Caco-2 (cell line): ENCODE measurements at regions not wholly inside any gene's neighbourhood (a gene's known extent, or its start where the extent isn't known, plus 50 kb on each side); places are given as distances from the start of the nearest gene placed in this dataset.
A peak's percentile ranks its signal among the peaks of the same experiment; 100 is the strongest.

Experiments
- BruUV-seq: library from RNA; stranded (reverse); fragments of 400-500 nt; replicated peaks from 2 replicates; lab custom pipeline; 2021; lab: Mats Ljungman, UMichigan
- CTCF ChIA-PET: fragments of 300-600 bp; sonication (Branson Sonifier 250); formaldehyde crosslinking; loops from one replicate; lab custom pipeline; 2022; ENCODE audit warnings: antibody characterized with exemption; lab: Charles Lee
- POLR2A ChIA-PET: fragments of 300-600 bp; sonication (Branson Sonifier 250); formaldehyde crosslinking; loops from one replicate; lab custom pipeline; 2022; ENCODE audit warnings: antibody characterized with exemption; lab: Charles Lee
- DNase-seq, 2 experiments: peaks; one replicate each; pipeline versions ENCODE4 v3.0.0 to v3.0.0-alpha.2; 2020 to 2022
- H3K27me3 ChIP-seq: replicated peaks from 2 replicates; pipeline ENCODE4 v1.6.0; 2011; ENCODE audit warnings: low read length; ENCODE audit not compliant: control insufficient read depth, insufficient read depth
- H3K36me3 ChIP-seq: 2 replicates; pipeline ENCODE4 v1.5.1; 2011; ENCODE audit warnings: low read length; ENCODE audit not compliant: control insufficient read depth, insufficient read depth
- H3K4me1 ChIP-seq: fragments of 250-450 bp; sonication (Bioruptor Pico); 2 replicates; pipeline ENCODE4 v1.5.1; 2020; ENCODE audit warnings: mild to moderate bottlenecking
- H3K4me3 ChIP-seq: 2 replicates; pipeline ENCODE4 v1.5.1; 2011; ENCODE audit warnings: low read depth, mild to moderate bottlenecking, control low read depth, low read length
- H3K9me3 ChIP-seq: fragments of 250-450 bp; sonication (Bioruptor Pico); 2 replicates; pipeline ENCODE4 v1.5.1; 2020; ENCODE audit warnings: mild to moderate bottlenecking, moderate library complexity
- H3K27ac Mint-ChIP-seq: one replicate; pipeline ENCODE4 v1.8.0; 2022; ENCODE audit warnings: mixed read lengths; ENCODE audit not compliant: unreplicated experiment
- H3K27me3 Mint-ChIP-seq: one replicate; pipeline ENCODE4 v1.8.0; 2022; ENCODE audit warnings: mixed read lengths; ENCODE audit not compliant: insufficient read depth, unreplicated experiment
- H3K36me3 Mint-ChIP-seq: one replicate; pipeline ENCODE4 v1.8.0; 2022; ENCODE audit warnings: mild to moderate bottlenecking, mixed read lengths; ENCODE audit not compliant: insufficient read depth, unreplicated experiment
- H3K4me1 Mint-ChIP-seq: one replicate; pipeline ENCODE4 v1.8.0; 2022; ENCODE audit warnings: low read depth, mixed read lengths; ENCODE audit not compliant: unreplicated experiment
- H3K4me3 Mint-ChIP-seq: one replicate; pipeline ENCODE4 v1.8.0; 2022; ENCODE audit warnings: mild to moderate bottlenecking, moderate library complexity, mixed read lengths; ENCODE audit not compliant: unreplicated experiment
- H3K9me3 Mint-ChIP-seq: one replicate; pipeline ENCODE4 v1.8.0; 2022; ENCODE audit warnings: mixed read lengths; ENCODE audit not compliant: unreplicated experiment
- intact Hi-C: fragments of 100-400 bp; cut with micrococcal nuclease; formaldehyde crosslinking; loops from one replicate; pipeline ENCODE4 v1.10.0; 2022; ENCODE audit not compliant: unreplicated experiment
- TF ChIP-seq, protein P1 (sequence below), 2 experiments: fragments of 200-600 bp in 1 of 2; IDR thresholded peaks; 1 replicate in 1 of 2; 2 replicates in 1 of 2; pipeline versions ENCODE4 v1.5.1 to v1.8.0; 2011 to 2022; ENCODE audit warnings: antibody characterized with exemption in 1 of 2, control low read depth in 1 of 2, inconsistent platforms in 1 of 2, low read depth in 1 of 2, low read length in 1 of 2, mild to moderate bottlenecking in 1 of 2, moderate library complexity in 1 of 2; ENCODE audit not compliant: insufficient read depth in 1 of 2, severe bottlenecking in 1 of 2, unreplicated experiment in 1 of 2

DNA sequence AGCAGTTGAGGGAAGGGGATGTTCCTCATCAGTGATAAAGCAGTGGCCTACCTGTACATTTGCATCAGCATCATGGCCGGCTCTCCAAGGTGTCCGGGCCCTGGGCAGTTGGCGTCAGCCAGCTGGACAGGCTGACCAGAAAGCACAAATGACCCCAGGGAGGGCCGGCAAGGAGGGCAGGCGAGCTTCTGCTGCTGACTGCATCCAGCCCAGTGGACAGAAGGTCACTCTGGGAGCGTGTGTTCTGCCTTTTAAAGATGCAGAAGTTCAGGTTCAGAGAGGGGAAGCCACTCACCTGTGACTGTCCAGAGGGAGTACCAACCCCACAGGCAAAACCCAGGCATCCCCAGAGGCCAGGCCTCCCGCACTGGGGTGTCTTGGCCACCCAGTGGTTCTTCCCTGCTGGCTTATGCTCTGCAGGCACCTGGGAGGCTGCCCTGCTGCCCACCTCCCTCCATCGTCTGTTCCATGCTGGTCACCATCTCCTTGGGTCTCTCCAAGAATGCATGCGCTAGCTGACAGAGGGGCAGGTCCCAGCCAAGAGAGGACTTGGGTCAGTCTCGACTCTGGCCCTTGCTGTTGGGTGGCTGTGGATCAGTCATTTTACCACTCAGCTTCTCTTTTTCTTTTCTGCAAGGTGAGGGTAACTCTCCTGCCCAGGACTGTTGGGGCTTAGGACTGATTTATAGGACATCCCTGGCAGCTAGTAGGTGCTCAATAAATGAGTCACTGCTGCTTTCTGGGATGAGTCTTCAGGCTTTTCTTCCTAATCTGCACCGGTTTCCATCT, 89.9 kb downstream of the INHBB start:
- CTCF ChIA-PET: interaction anchor here (1.8 kb wide), 1 partner anchor 92 kb away, joined by 12 read pairs; no protein-coding TSS in a partner anchor
- Histone ChIP-seq H3K36me3 (no peaks in the 10 kb centered on the region), H3K9me3 (no peaks in the 10 kb centered on the region)

DNA sequence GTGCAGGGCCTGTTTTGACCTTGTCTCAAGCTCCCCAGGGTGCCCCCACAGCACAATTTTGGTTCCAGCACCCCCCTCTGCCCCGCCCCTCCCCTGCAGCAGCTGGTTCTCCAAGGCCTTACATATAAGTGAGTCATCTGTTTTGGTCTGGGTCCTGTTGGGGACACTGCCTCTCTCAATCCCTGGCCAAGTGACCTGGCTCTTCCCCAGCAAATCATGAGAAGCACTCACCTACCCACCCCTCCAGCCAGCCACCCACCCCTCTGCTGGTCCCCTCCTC, 90.5 kb downstream of the INHBB start:
- H3K9me3 Mint-ChIP-seq: no peaks in the 10 kb centered on the region
- DNase-seq: no peak
- Histone ChIP-seq H3K36me3 (no peaks in the 10 kb centered on the region), H3K4me1 (peaks cover 13% of the 10 kb centered on the region), H3K9me3 (no peaks in the 10 kb centered on the region), H3K27me3 (no peaks in the 10 kb centered on the region), H3K4me3 (no peak overlapping the region)
- POLR2A ChIA-PET: interaction anchor here (1.3 kb wide), 1 partner anchor 37 kb away, joined by 3 read pairs; no protein-coding TSS in a partner anchor
- intact Hi-C loops: loop anchor here (2.0 kb wide), 1 partner anchor 52 kb away; no protein-coding TSS in a partner anchor
- no TSS peak for BruUV-seq
- H3K27me3 Mint-ChIP-seq: no peaks in the 10 kb centered on the region
- peaks cover 27% of the 10 kb centered on the region for H3K4me1 Mint-ChIP-seq
- CTCF ChIA-PET: interaction anchor here (1.3 to 1.8 kb wide), 4 partner anchors 33 to 93 kb away, joined by 4 to 21 read pairs (median 8); no protein-coding TSS in a partner anchor
- TF ChIP-seq, protein P1, sequence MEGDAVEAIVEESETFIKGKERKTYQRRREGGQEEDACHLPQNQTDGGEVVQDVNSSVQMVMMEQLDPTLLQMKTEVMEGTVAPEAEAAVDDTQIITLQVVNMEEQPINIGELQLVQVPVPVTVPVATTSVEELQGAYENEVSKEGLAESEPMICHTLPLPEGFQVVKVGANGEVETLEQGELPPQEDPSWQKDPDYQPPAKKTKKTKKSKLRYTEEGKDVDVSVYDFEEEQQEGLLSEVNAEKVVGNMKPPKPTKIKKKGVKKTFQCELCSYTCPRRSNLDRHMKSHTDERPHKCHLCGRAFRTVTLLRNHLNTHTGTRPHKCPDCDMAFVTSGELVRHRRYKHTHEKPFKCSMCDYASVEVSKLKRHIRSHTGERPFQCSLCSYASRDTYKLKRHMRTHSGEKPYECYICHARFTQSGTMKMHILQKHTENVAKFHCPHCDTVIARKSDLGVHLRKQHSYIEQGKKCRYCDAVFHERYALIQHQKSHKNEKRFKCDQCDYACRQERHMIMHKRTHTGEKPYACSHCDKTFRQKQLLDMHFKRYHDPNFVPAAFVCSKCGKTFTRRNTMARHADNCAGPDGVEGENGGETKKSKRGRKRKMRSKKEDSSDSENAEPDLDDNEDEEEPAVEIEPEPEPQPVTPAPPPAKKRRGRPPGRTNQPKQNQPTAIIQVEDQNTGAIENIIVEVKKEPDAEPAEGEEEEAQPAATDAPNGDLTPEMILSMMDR (IDR thresholded peaks at IDR 0.05; ENCODE audit: insufficient read depth in 1 of 2, low read depth in 1 of 2, low read length in 1 of 2, severe bottlenecking in 1 of 2, unreplicated experiment in 1 of 2): no peak
- peak overlapping the region; percentile 33 for H3K27ac Mint-ChIP-seq
- H3K4me3 Mint-ChIP-seq: no peak overlapping the region
- no peaks in the 10 kb centered on the region for H3K36me3 Mint-ChIP-seq

More for the DNA sequence above, 89.9 kb downstream of the INHBB start:
- no peak for DNase-seq
- Histone ChIP-seq H3K27me3 (no peaks in the 10 kb centered on the region), H3K4me1 (peaks cover 13% of the 10 kb centered on the region), H3K4me3 (no peak overlapping the region)
- H3K27ac Mint-ChIP-seq: no peak overlapping the region
- TF ChIP-seq, protein P1 (IDR thresholded peaks at IDR 0.05; ENCODE audit: insufficient read depth in 1 of 2, low read depth in 1 of 2, low read length in 1 of 2, severe bottlenecking in 1 of 2, unreplicated experiment in 1 of 2): no peak
- intact Hi-C loops: loop anchor here (2.0 kb wide), 1 partner anchor 51 kb away; no protein-coding TSS in a partner anchor
- no TSS peak for BruUV-seq
- H3K36me3 Mint-ChIP-seq: no peaks in the 10 kb centered on the region
- H3K4me3 Mint-ChIP-seq: no peak overlapping the region
- no peaks in the 10 kb centered on the region for H3K27me3 Mint-ChIP-seq
- H3K9me3 Mint-ChIP-seq: no peaks in the 10 kb centered on the region
- peaks cover 21% of the 10 kb centered on the region for H3K4me1 Mint-ChIP-seq
- POLR2A ChIA-PET: no interaction called here

DNA sequence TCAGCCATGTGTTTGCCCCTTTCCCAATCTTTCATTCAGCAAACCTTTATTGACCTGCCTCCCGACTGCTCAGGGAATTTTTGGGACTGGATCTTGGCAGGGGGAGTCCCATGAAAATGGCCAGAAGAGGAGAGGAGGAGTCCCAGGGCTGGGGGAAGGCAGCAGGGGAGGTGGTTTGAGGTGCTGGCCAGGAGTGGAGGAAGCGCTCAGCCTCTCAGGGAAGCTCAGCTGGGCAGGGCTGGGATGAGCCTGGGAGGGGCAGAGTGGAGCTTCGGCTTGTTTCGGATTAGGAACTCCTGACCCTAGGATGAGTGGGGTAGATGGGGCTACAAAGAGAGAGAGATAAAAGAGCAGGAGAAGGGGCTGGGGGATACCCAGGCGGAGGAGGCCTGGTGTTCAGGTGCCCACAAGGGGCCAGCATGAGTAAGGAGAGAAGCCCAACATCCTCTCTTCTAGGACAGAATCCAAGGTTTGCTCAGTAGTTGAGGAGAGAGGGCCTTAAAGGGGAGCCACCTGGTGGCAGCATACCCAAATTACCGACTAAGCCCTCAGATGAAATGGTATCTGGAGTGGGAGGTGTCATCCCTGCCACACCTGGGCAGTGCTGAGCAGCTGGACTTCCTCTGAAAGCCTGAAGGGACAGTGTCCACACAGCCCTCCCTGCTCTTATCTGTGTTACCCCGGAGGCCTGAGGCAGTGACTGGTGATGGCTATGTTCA, 91.1 kb downstream of the INHBB start:
- H3K9me3 Mint-ChIP-seq: no peaks in the 10 kb centered on the region
- TF ChIP-seq, protein P1 (IDR thresholded peaks at IDR 0.05; ENCODE audit: insufficient read depth in 1 of 2, low read depth in 1 of 2, low read length in 1 of 2, severe bottlenecking in 1 of 2, unreplicated experiment in 1 of 2): peak; percentile 82 to 89
- H3K36me3 ChIP-seq: no peaks in the 10 kb centered on the region
- H3K9me3 ChIP-seq: no peaks in the 10 kb centered on the region
- no peaks in the 10 kb centered on the region for H3K27me3 Mint-ChIP-seq
- no peak overlapping the region for H3K4me3 Mint-ChIP-seq
- no TSS peak for BruUV-seq
- H3K4me3 ChIP-seq: no peak overlapping the region
- no peaks in the 10 kb centered on the region for H3K36me3 Mint-ChIP-seq
- no peaks in the 10 kb centered on the region for H3K27me3 ChIP-seq
- H3K4me1 ChIP-seq: peaks cover 16% of the 10 kb centered on the region
- CTCF ChIA-PET: interaction anchor here (0.5 to 1.7 kb wide), 9 partner anchors 29 to 244 kb away, joined by 3 to 21 read pairs (median 4); partner anchors contain the start of gene INHBB
- DNase-seq: peak; percentile 88 to 89
- H3K27ac Mint-ChIP-seq: peak overlapping the region; percentile 33
- peaks cover 33% of the 10 kb centered on the region for H3K4me1 Mint-ChIP-seq
- POLR2A ChIA-PET: interaction anchor here (1.3 kb wide), 1 partner anchor 38 kb away, joined by 3 read pairs; no protein-coding TSS in a partner anchor
- intact Hi-C loops: loop anchor here (1.0 to 2.0 kb wide), 6 partner anchors 29 to 238 kb away; no protein-coding TSS in a partner anchor
